Keratinocyte (primary cell): ENCODE measurements at regions not wholly inside any gene's neighbourhood (a gene's known extent, or its start where the extent isn't known, plus 50 kb on each side); places are given as distances from the start of the nearest gene placed in this dataset.

Source experiments
- DNase-seq: peaks from one replicate; pipeline ENCODE4 v3.0.0-alpha.2; 2011; ENCODE audit warnings: low read depth, missing footprints, low spot score
- FAIRE-seq: peaks from 2 replicates; lab custom pipeline; 2011; peaks lifted over from hg19 to GRCh38; lab: Jason Lieb, UNC
- H2AFZ ChIP-seq: 2 replicates; pipeline ENCODE4 v1.6.0; 2012; ENCODE audit warnings: low read length, control low read depth, inconsistent platforms; ENCODE audit not compliant: control insufficient read depth
- H3K27ac ChIP-seq: 2 replicates; pipeline ENCODE4 v1.5.1; 2011; ENCODE audit warnings: low read length; ENCODE audit not compliant: control insufficient read depth, insufficient read depth
- H3K27me3 ChIP-seq: 3 replicates; pipeline ENCODE4 v1.6.0; 2011; ENCODE audit warnings: low read length; ENCODE audit not compliant: control insufficient read depth, insufficient read depth; ENCODE audit errors: extremely low read depth
- H3K36me3 ChIP-seq, 2 experiments: 2 replicates in 1 of 2; 3 replicates in 1 of 2; pipeline ENCODE4 v1.5.1; 2011; ENCODE audit warnings: low read length in 2 of 2, mild to moderate bottlenecking in 1 of 2; ENCODE audit not compliant: control insufficient read depth in 2 of 2, insufficient read depth in 2 of 2; ENCODE audit errors: extremely low read depth in 1 of 2
- H3K4me1 ChIP-seq: 3 replicates; pipeline ENCODE4 v1.5.1; 2011; ENCODE audit warnings: low read length; ENCODE audit not compliant: control insufficient read depth, insufficient read depth; ENCODE audit errors: extremely low read depth
- H3K4me2 ChIP-seq: 3 replicates; pipeline ENCODE4 v1.6.0; 2011; ENCODE audit warnings: low read depth, low read length; ENCODE audit not compliant: control insufficient read depth, insufficient read depth; ENCODE audit errors: extremely low read depth
- H3K4me3 ChIP-seq, 3 experiments: fragments of 200-600 bp in 1 of 3; sonication (generic) in 1 of 3; 2 replicates in 2 of 3; 3 replicates in 1 of 3; pipeline ENCODE4 v1.5.1; 2011 to 2016; ENCODE audit warnings: low read length in 3 of 3, mild to moderate bottlenecking in 3 of 3, control low read depth in 2 of 3, inconsistent platforms in 1 of 3, low read depth in 1 of 3, mixed read lengths in 1 of 3, mixed run types in 1 of 3, moderate library complexity in 1 of 3; ENCODE audit not compliant: control insufficient read depth in 2 of 3, insufficient read depth in 2 of 3; ENCODE audit errors: extremely low read depth in 1 of 3
- H3K79me2 ChIP-seq: 2 replicates; pipeline ENCODE4 v1.6.0; 2012; ENCODE audit warnings: low read length; ENCODE audit not compliant: control insufficient read depth, insufficient read depth
- H3K9ac ChIP-seq: 3 replicates; pipeline ENCODE4 v1.6.0; 2011; ENCODE audit warnings: low read length; ENCODE audit not compliant: control insufficient read depth, insufficient read depth; ENCODE audit errors: extremely low read depth
- H3K9me1 ChIP-seq: 3 replicates; pipeline ENCODE4 v1.6.0; 2011; ENCODE audit warnings: low read length; ENCODE audit not compliant: control insufficient read depth, insufficient read depth; ENCODE audit errors: extremely low read depth
- H3K9me3 ChIP-seq: 2 replicates; pipeline ENCODE4 v1.5.1; 2012; ENCODE audit warnings: low read depth, low read length; ENCODE audit not compliant: control insufficient read depth
- H4K20me1 ChIP-seq: 3 replicates; pipeline ENCODE4 v1.6.0; 2011; ENCODE audit warnings: low read length; ENCODE audit not compliant: control insufficient read depth, insufficient read depth; ENCODE audit errors: extremely low read depth
- EZH2 ChIP-seq: IDR thresholded peaks from one replicate; pipeline ENCODE4 v1.6.1; 2012; ENCODE audit warnings: inconsistent platforms, mild to moderate bottlenecking, low read length, moderate library complexity
- dilution Hi-C: fragments of 300-500 bp; cut with MboI; formaldehyde crosslinking; loops from one replicate; pipeline ENCODE4 v1.7.0; 2020; ENCODE audit warnings: low sequenced_read_pairs; ENCODE audit not compliant: extremely low pct_ligation_motif_present
- TF ChIP-seq, protein P1 (sequence below), 3 experiments: IDR thresholded peaks in 1 of 3; conservative IDR thresholded peaks in 1 of 3; optimal IDR thresholded peaks in 1 of 3; 2 replicates in 2 of 3; 3 replicates in 1 of 3; pipeline versions ENCODE3 to v1.5.1; 2011; ENCODE audit warnings: low read length in 3 of 3, mild to moderate bottlenecking in 3 of 3, moderate library complexity in 2 of 3, control low read depth in 1 of 3, inconsistent platforms in 1 of 3; ENCODE audit not compliant: insufficient read depth in 2 of 3; ENCODE audit errors: extremely low read depth in 1 of 3

DNA sequence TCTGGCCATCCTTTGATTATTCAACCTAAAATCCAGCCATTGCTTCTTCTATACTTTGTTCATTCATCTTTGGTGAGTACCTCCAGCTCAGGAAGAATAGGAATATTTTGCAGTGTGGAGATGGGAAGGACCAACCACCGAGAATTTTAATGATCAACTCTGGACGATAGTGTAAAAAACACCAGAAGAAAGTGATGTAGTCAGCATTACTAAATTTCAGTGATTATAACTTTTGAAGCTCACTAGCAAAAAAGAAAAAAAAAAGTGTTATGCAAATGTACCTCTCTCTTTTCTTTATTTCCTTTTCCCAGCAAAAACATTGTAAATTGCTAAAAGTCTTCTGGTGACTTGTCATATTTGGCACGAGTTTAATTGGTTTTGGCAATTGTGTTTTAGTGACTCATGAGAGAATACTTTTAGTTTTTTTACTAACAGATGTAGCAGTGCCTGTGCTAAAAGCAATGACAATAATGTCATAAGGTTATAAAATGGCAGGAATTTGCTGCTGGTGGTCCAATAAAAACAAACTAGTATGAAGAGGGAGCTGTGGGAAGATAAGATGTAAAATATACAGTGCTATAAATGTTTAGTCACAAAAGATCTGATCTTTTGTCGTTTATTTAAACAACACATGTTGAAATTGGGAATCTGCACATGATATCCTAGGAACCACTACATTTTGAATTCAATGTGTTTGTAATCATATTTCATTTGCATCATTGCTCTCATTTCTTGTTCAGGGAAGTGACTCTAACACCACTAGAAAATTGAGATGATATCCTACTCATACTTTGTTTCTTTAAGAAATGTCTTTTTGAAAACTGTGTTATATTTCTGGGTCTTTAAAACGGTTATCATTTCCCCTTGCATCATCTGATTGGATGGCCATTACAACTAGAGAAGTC, 81.3 kb upstream of the ERCC6L2 start:
- H3K27me3 ChIP-seq = no peaks in the 10 kb centered on the region
- H3K27ac ChIP-seq = no peak overlapping the region
- H3K36me3 ChIP-seq = no peaks in the 10 kb centered on the region
- no peak overlapping the region for H3K4me3 ChIP-seq
- no peak for DNase-seq
- no peak overlapping the region for H3K9ac ChIP-seq
- no peak overlapping the region for H3K4me2 ChIP-seq
- H3K9me1 ChIP-seq = no peaks in the 10 kb centered on the region
- no peaks in the 10 kb centered on the region for H3K4me1 ChIP-seq
- H2AFZ ChIP-seq = no peak overlapping the region
- dilution Hi-C loops = no loop called here
- TF ChIP-seq, protein P1, sequence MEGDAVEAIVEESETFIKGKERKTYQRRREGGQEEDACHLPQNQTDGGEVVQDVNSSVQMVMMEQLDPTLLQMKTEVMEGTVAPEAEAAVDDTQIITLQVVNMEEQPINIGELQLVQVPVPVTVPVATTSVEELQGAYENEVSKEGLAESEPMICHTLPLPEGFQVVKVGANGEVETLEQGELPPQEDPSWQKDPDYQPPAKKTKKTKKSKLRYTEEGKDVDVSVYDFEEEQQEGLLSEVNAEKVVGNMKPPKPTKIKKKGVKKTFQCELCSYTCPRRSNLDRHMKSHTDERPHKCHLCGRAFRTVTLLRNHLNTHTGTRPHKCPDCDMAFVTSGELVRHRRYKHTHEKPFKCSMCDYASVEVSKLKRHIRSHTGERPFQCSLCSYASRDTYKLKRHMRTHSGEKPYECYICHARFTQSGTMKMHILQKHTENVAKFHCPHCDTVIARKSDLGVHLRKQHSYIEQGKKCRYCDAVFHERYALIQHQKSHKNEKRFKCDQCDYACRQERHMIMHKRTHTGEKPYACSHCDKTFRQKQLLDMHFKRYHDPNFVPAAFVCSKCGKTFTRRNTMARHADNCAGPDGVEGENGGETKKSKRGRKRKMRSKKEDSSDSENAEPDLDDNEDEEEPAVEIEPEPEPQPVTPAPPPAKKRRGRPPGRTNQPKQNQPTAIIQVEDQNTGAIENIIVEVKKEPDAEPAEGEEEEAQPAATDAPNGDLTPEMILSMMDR (optimal IDR thresholded peaks at IDR 0.05 in 1 of 3, IDR thresholded peaks at IDR 0.05 in 1 of 3, conservative IDR thresholded peaks at IDR 0.05 in 1 of 3; ENCODE audit: extremely low read depth in 1 of 3, insufficient read depth in 2 of 3, low read length in 3 of 3) = no peak
- no peak for TF ChIP-seq EZH2
- H3K79me2 ChIP-seq = no peaks in the 10 kb centered on the region
- no peaks in the 10 kb centered on the region for H3K9me3 ChIP-seq
- no peak for FAIRE-seq
- H4K20me1 ChIP-seq = no peaks in the 10 kb centered on the region

DNA sequence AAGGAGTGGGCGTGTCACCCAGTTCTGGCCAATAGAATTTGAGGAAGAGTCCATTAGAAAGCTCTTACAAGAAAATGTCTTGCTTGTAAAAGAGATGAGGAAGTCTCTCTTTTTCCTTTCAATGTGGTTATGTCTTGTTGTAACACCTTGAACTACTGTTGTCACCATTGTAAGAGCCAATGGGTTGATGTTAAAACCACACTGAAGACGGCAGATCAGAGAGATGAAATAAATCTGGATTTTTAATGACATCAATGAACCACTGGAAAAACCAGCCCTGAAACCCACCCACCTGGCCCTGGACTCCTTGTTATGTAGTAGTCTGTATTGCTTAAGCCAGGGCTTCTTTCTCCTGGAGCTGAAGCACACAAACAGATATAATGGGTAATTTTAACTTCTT, 83.8 kb upstream of the ERCC6L2 start:
- H3K36me3 ChIP-seq = no peaks in the 10 kb centered on the region
- H3K4me2 ChIP-seq = no peak overlapping the region
- DNase-seq (no peak), FAIRE-seq (no peak)
- no peaks in the 10 kb centered on the region for H3K79me2 ChIP-seq
- H3K27ac ChIP-seq = no peak overlapping the region
- no peaks in the 10 kb centered on the region for H3K4me1 ChIP-seq
- H3K9me1 ChIP-seq = no peaks in the 10 kb centered on the region
- TF ChIP-seq, protein P1 (optimal IDR thresholded peaks at IDR 0.05 in 1 of 3, IDR thresholded peaks at IDR 0.05 in 1 of 3, conservative IDR thresholded peaks at IDR 0.05 in 1 of 3; ENCODE audit: extremely low read depth in 1 of 3, insufficient read depth in 2 of 3, low read length in 3 of 3) = no peak
- no peak for TF ChIP-seq EZH2
- dilution Hi-C loops = no loop called here
- H3K9me3 ChIP-seq = no peaks in the 10 kb centered on the region
- no peaks in the 10 kb centered on the region for H4K20me1 ChIP-seq
- H3K27me3 ChIP-seq = no peaks in the 10 kb centered on the region
- H3K9ac ChIP-seq = no peak overlapping the region
- H3K4me3 ChIP-seq = no peak overlapping the region
- no peak overlapping the region for H2AFZ ChIP-seq
